ENCODE measurements at regions not wholly inside any gene's neighbourhood (a gene's known extent, or its start where the extent isn't known, plus 50 kb on each side); places are given as distances from the start of the nearest gene placed in this dataset.

- no peak for TF ChIP-seq CHD7 (IDR thresholded peaks at IDR 0.05; ENCODE audit: insufficient replicate concordance, low read length)
- TF ChIP-seq CTBP2 (IDR thresholded peaks at IDR 0.05; ENCODE audit: borderline replicate concordance, insufficient read depth, insufficient read length, low read length): no peak
- no peak for TF ChIP-seq TAF7 (optimal IDR thresholded peaks at IDR 0.05; ENCODE audit: borderline replicate concordance, low read depth, low read length)
- no peak for TF ChIP-seq NANOG (IDR thresholded peaks at IDR 0.05; ENCODE audit: insufficient read depth, low read depth, low read length, poor library complexity, severe bottlenecking)
- TF ChIP-seq MAFK (IDR thresholded peaks at IDR 0.05; ENCODE audit: low read depth, low read length): no peak
- no peak for TF ChIP-seq YY1 (IDR thresholded peaks at IDR 0.05; ENCODE audit: low read depth, low read length)
- no peak for TF ChIP-seq POU5F1 (IDR thresholded peaks at IDR 0.05; ENCODE audit: low read depth, low read length)
- TF ChIP-seq CHD2 (IDR thresholded peaks at IDR 0.05; ENCODE audit: low read length): no peak
- TF ChIP-seq CTCF (IDR thresholded peaks at IDR 0.05; ENCODE audit: control extremely low read depth in 1 of 3, insufficient read depth in 1 of 3, low read depth in 1 of 3, low read length in 3 of 3): no peak
Measured at GRCh38 chr22:22143448-22143847, 101.1 kb upstream of the VPREB1 start (continued).
